AG04450 (cell line): ENCODE measurements at regions not wholly inside any gene's neighbourhood (a gene's known extent, or its start where the extent isn't known, plus 50 kb on each side); places are given as distances from the start of the nearest gene placed in this dataset.

Experiments
- CTCF ChIA-PET: fragments of 300-600, 350-600 bp; formaldehyde crosslinking; extraction: SDS; loops from one replicate; lab custom pipeline; 2022; ENCODE audit warnings: antibody characterized with exemption, inconsistent platforms; lab: Charles Lee
- POLR2A ChIA-PET: fragments of 350-600 bp; formaldehyde crosslinking; extraction: SDS; loops from one replicate; lab custom pipeline; 2021; ENCODE audit warnings: antibody characterized with exemption, inconsistent platforms; lab: Yijun Ruan, JAX
- DNase-seq: peaks from one replicate; pipeline ENCODE4 v3.0.0-alpha.2; 2011; ENCODE audit warnings: low read depth, low spot score
- H3K27ac ChIP-seq: one replicate; pipeline ENCODE4 v1.5.1; 2012; ENCODE audit warnings: low read depth, low read length, control low read depth
- H3K27me3 ChIP-seq: one replicate; pipeline ENCODE4 v1.6.0; 2012; ENCODE audit warnings: low read length; ENCODE audit not compliant: control insufficient read depth, insufficient read depth
- H3K4me3 ChIP-seq: 2 replicates; pipeline ENCODE4 v1.5.1; 2011; ENCODE audit warnings: mild to moderate bottlenecking, low read depth, low read length, control low read depth
- H3K9me3 ChIP-seq: 2 replicates; pipeline ENCODE4 v1.5.1; 2012; ENCODE audit warnings: low read length; ENCODE audit not compliant: control insufficient read depth, insufficient read depth
- CTCF ChIP-seq: IDR thresholded peaks from 2 replicates; pipeline ENCODE4 v1.5.1; 2011; ENCODE audit warnings: low read depth, low read length, control low read depth, inconsistent platforms

GRCh38 chr1:88462488-88463261 lies 221.4 kb upstream of the PKN2 start:
- CTCF ChIA-PET: no interaction called here
- H3K27me3 ChIP-seq: no peaks in the 10 kb centered on the region
- H3K9me3 ChIP-seq: peaks cover 6% of the 10 kb centered on the region; the same call in 1 of the 2 replicates
- H3K27ac ChIP-seq: no peak overlapping the region
- POLR2A ChIA-PET: interaction anchor here (0.7 kb wide), 1 partner anchor 68 kb away, joined by 3 read pairs; no protein-coding TSS in a partner anchor
- peak overlapping the region; percentile 56 for H3K4me3 ChIP-seq
- TF ChIP-seq CTCF: no peak
- no peak for DNase-seq

- ChIA-PET POLR2A (interaction anchor here (0.7 kb wide), 1 partner anchor 69 kb away, joined by 3 read pairs; no protein-coding TSS in a partner anchor), CTCF (interaction anchor here (0.6 to 0.9 kb wide), 2 partner anchors 86 to 283 kb away, joined by 3 to 4 read pairs; no protein-coding TSS in a partner anchor)
- no peaks in the 10 kb centered on the region for H3K27me3 ChIP-seq
- H3K9me3 ChIP-seq: peaks cover 6% of the 10 kb centered on the region; the same call in 1 of the 2 replicates
- H3K4me3 ChIP-seq: peak overlapping the region; percentile 7; the same call in 1 of the 2 replicates
- TF ChIP-seq CTCF: no peak
- no peak for DNase-seq
- no peak overlapping the region for H3K27ac ChIP-seq
Measured at GRCh38 chr1:88463401-88463985, 220.6 kb upstream of the PKN2 start.

- H3K9me3 ChIP-seq: peaks cover 6% of the 10 kb centered on the region; the same call in 1 of the 2 replicates
- no peak for DNase-seq
- POLR2A ChIA-PET: no interaction called here
- CTCF ChIA-PET: interaction anchor here (1.5 kb wide), 1 partner anchor 14 kb away, joined by 6 read pairs; no protein-coding TSS in a partner anchor
- H3K27ac ChIP-seq: no peak overlapping the region
- no peaks in the 10 kb centered on the region for H3K27me3 ChIP-seq
- TF ChIP-seq CTCF: no peak
- no peak overlapping the region for H3K4me3 ChIP-seq
Measured at GRCh38 chr1:88466011-88466410, 218.1 kb upstream of the PKN2 start.

- Histone ChIP-seq H3K27ac (no peak overlapping the region), H3K27me3 (no peaks in the 10 kb centered on the region), H3K4me3 (no peak overlapping the region), H3K9me3 (peaks cover 6% of the 10 kb centered on the region; the same call in 1 of the 2 replicates)
- no peak for TF ChIP-seq CTCF
- CTCF ChIA-PET: interaction anchor here (1.5 kb wide), 1 partner anchor 13 kb away, joined by 6 read pairs; no protein-coding TSS in a partner anchor
- no peak for DNase-seq
- POLR2A ChIA-PET: no interaction called here
Measured at GRCh38 chr1:88466899-88467580, 217.0 kb upstream of the PKN2 start.
